K562 (cell line): ENCODE measurements at regions not wholly inside any gene's neighbourhood (a gene's known extent, or its start where the extent isn't known, plus 50 kb on each side); places are given as distances from the start of the nearest gene placed in this dataset.

Experiments used
- CTCF ChIP-seq, 3 experiments: IDR thresholded peaks in 2 of 3; conservative IDR thresholded peaks in 1 of 3; 2 replicates each; pipeline ENCODE4 v1.5.1; 2011 to 2012; ENCODE audit warnings: low read length in 3 of 3, mild to moderate bottlenecking in 3 of 3, control low read depth in 2 of 3, improper control_type of control experiment in 1 of 3, inconsistent platforms in 1 of 3, low read depth in 1 of 3, mixed read lengths in 1 of 3, moderate library complexity in 1 of 3; ENCODE audit not compliant: insufficient read depth in 2 of 3
- MAFF ChIP-seq: IDR thresholded peaks from 2 replicates; pipeline ENCODE4 v1.6.1; 2012; ENCODE audit warnings: low read length, improper control_type of control experiment
- NFXL1 ChIP-seq: fragments of 450-650 bp; formaldehyde crosslinking; IDR thresholded peaks from 2 replicates; pipeline ENCODE4 v1.4.0; 2021; ENCODE audit warnings: mild to moderate bottlenecking
- POLR2A ChIP-seq: fragments of 450-650 bp; conservative IDR thresholded peaks from 2 replicates; pipeline ENCODE4 v1.6.1; 2016
- RFX5 ChIP-seq: IDR thresholded peaks from 2 replicates; pipeline ENCODE4 v1.6.1; 2011; ENCODE audit warnings: low read depth, mild to moderate bottlenecking, improper control_type of control experiment, low read length
- YY1 ChIP-seq, 3 experiments: IDR thresholded peaks; 2 replicates each; pipeline ENCODE4 v1.6.1; 2011; ENCODE audit warnings: low read length in 2 of 3, mild to moderate bottlenecking in 2 of 3, moderate library complexity in 2 of 3, borderline replicate concordance in 1 of 3, control low read depth in 1 of 3, low read depth in 1 of 3; ENCODE audit not compliant: insufficient read depth in 3 of 3, insufficient replicate concordance in 2 of 3, control insufficient read depth in 1 of 3, insufficient read length in 1 of 3; ENCODE audit errors: extremely low read depth in 1 of 3
- ZBTB11 ChIP-seq, 3 experiments: fragments of 200-800 bp in 1 of 3; fragments of 250-450 bp in 1 of 3; fragments of 450-650 bp in 1 of 3; sonication (Bioruptor Pico) in 1 of 3; sonication (Bioruptor generic) in 1 of 3; formaldehyde crosslinking in 1 of 3; IDR thresholded peaks; 2 replicates each; pipeline versions ENCODE4 v1.6.1 to v1.8.0; 2016 to 2022; ENCODE audit warnings: mild to moderate bottlenecking in 2 of 3, missing genetic modification characterization in 2 of 3, missing compliant biosample characterization in 1 of 3, moderate library complexity in 1 of 3
- ZFP36 ChIP-seq: fragments of 150-350 bp; IDR thresholded peaks from 2 replicates; pipeline ENCODE4 v1.6.1; 2018; ENCODE audit warnings: low read length, low read depth; ENCODE audit not compliant: partially characterized antibody
- ZNF232 ChIP-seq: sonication (generic); formaldehyde crosslinking; IDR thresholded peaks from 2 replicates; pipeline ENCODE4 v1.8.0; 2022; ENCODE audit warnings: mild to moderate bottlenecking, missing genetic modification reagents
- ZSCAN29 ChIP-seq: fragments of 450-650 bp; IDR thresholded peaks from 2 replicates; pipeline ENCODE4 v1.6.1; 2017

- TF ChIP-seq ZBTB11 (CRISPR knock-in tag; IDR thresholded peaks at IDR 0.05) (no peak), ZFP36 (no peak), NFXL1 (CRISPR knock-in tag) (no peak), YY1 (IDR thresholded peaks at IDR 0.05; ENCODE audit: borderline replicate concordance in 1 of 3, control insufficient read depth in 1 of 3, extremely low read depth in 1 of 3, insufficient read depth in 3 of 3, insufficient read length in 1 of 3, insufficient replicate concordance in 2 of 3, low read depth in 1 of 3, low read length in 2 of 3) (no peak), RFX5 (no peak), ZNF232 (CRISPR knock-in tag) (no peak), MAFF (no peak), CTCF (IDR thresholded peaks at IDR 0.05 in 2 of 3, conservative IDR thresholded peaks at IDR 0.05 in 1 of 3; ENCODE audit: insufficient read depth in 2 of 3, low read depth in 1 of 3, low read length in 3 of 3) (no peak), POLR2A (no peak), ZSCAN29 (no peak)
Measured at GRCh38 chr2:22377268-22377667, 1007.7 kb upstream of the KLHL29 start.
